ENCODE measurements at regions not wholly inside any gene's neighbourhood (a gene's known extent, or its start where the extent isn't known, plus 50 kb on each side); places are given as distances from the start of the nearest gene placed in this dataset.

DNA sequence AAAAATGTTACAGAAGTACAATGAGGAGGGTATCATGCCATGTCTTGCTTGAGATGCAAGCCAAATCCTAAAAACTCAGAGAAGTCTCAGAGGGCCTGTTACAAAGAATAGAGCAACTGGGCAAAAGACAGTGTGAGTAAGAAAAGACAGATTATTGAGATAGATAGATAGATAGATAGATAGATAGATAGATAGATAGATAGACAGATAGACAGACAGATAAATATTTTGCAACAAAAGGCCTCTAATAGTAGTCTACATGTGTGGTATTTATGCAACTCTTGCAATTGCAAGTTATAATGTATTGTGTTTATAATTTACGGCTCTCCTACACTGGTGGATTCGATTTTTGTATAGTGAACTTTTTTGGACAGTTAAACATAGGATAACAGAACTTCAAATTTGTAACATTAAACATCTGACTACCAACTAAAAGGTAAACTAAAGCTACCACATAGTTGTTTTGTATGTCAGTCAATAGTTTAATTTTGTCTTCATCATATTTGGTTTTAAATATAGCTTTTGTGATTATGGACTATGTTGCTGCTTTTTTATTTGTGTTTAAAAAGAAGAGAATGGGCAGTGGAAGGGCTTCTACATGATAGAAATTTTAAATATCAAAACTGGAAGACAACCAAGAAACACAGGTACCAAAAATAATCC is 740.7 kb upstream of the LRRTM4 start:
- TF ChIP-seq, protein P1, sequence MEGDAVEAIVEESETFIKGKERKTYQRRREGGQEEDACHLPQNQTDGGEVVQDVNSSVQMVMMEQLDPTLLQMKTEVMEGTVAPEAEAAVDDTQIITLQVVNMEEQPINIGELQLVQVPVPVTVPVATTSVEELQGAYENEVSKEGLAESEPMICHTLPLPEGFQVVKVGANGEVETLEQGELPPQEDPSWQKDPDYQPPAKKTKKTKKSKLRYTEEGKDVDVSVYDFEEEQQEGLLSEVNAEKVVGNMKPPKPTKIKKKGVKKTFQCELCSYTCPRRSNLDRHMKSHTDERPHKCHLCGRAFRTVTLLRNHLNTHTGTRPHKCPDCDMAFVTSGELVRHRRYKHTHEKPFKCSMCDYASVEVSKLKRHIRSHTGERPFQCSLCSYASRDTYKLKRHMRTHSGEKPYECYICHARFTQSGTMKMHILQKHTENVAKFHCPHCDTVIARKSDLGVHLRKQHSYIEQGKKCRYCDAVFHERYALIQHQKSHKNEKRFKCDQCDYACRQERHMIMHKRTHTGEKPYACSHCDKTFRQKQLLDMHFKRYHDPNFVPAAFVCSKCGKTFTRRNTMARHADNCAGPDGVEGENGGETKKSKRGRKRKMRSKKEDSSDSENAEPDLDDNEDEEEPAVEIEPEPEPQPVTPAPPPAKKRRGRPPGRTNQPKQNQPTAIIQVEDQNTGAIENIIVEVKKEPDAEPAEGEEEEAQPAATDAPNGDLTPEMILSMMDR (IDR thresholded peaks at IDR 0.05), result no peak

DNA sequence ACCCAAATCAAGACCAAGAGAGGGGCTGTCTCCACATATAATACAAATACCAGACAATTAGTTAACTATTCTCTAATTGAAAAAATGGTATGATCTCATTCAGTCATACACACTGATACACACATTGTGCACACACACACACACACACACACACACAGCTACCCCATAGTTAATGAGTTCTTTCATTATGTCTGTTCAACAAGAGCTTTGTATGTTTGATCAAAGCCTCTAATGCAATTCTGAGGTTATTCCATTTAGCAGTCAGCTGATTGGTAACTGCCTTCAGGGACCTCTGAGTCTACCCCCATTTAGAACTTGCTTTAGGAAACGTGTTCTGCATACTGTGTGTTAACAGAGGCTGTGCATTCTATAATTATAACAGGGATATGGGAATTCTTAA is 741.4 kb upstream of the LRRTM4 start:
- TF ChIP-seq, protein P1 (IDR thresholded peaks at IDR 0.05), result no peak

DNA sequence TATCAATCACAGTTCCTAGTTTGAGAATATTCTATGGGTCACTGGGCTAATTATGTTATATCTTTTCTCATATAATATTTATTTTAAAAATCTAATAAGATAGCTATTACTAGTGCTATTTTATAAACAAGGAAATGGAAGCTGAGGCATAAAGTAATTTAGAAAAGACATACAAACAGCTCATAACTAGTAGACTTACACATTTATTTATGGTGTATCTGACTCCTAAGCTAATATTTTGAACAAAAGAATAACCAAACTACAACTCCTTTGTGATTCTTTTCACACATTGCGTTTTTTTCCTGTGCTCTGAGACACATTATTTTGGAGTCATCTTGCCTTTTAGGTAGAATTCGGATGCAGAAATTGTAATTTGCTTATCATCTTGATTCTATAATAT is 742.0 kb upstream of the LRRTM4 start:
- TF ChIP-seq, protein P1 (IDR thresholded peaks at IDR 0.05), result no peak

DNA sequence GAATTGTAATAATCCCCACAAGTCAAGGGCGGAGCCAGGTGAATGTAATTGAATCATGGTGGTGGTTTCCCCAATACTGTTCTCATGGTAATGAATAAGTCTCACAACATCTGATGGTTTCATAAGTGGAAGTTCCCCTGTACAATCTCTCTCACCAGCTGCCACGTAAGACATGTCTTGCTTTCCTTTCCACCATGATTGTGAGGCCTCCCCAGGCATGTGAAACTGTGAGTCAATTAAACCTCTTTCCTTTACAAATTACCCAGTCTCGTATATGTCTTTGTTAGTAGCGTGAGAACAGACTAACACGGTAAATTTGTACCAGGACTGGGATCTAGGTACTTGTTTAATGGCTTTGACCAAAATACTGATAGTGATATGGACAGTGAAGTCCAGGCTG is 744.3 kb upstream of the REG3G start:
- TF ChIP-seq, protein P1 (IDR thresholded peaks at IDR 0.05), result no peak

DNA sequence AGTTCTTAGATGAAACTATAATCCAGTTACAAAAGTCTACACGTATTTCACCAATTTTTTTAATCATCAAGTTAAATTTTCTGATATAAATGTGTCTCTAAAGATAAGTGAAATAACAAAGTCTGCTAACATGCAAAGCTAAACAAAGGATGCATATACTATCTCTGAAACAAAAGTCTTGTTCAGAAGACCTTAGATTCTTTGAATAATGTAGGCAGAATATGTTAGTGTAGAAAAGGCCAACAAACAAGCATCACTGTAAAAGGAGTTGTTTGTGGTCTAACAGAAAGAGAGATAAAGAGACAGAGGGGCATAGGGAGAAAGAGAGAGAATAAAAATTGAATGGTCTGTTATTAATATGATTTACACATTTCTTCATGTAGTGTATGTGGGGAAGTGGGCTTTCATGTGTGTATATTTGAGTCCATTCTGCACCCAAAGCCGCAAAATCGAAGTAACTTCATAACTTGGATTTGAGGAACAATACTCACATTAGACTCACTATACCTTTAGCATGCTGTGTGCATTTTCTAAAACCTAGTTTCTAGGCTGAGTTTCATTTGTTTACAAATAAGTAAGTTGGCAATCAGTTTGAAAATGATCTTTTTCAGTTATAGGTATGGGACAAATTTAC is 734.8 kb upstream of the REG3G start:
- TF ChIP-seq, protein P1 (IDR thresholded peaks at IDR 0.05), result no peak

DNA sequence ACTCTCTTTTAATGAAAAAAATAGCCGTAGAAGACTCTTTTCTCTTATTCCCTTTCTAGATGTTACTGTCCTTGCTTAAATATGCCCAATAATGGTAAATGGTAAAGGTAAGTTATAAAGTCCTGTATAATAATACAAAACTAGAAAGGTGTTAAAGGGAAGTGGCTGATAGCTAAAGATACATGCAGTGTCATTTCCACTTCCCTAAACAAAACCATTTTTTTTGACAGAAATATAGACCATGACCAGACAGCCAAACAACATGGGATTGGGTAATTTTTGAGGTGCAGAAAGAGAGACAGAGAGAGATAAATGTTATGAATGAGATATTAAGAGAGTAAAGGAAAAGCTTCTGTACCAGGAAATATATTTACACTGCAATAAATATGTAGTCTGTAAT is 731.7 kb upstream of the REG3G start:
- TF ChIP-seq, protein P1 (IDR thresholded peaks at IDR 0.05), result no peak

DNA sequence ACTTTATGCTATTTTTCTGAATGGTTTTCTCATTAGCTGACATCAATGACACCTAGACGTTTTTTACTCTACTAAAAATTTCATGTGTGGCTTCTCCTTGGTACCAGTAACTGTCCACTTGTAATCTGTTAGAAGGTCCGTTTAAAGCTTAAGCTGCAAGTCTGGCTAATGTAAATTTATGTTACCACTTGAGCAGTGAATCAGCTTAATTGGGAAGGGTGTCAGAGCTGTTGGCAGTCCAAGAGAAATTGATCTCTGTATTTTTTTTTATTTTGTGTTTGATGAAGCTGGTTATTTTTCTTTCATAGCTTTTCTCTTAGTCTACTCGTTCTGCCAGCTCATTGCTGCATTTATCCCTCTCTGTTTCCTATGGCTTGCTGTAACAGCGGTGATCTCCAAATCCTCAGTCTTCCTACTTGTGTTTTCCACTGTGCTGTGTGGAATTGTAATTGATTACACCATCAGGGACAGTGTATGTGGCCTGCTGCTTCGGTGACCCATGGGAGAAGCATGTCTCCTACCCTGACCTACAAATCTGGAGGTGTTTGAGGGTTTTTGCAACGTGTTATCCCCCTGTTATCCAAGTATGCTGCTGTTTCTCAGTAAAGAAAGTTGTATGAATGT is 724.2 kb upstream of the REG3G start:
- TF ChIP-seq, protein P1 (IDR thresholded peaks at IDR 0.05), result no peak

Data from LNCAP (cell line).